ENCODE measurements at regions not wholly inside any gene's neighbourhood (a gene's known extent, or its start where the extent isn't known, plus 50 kb on each side); places are given as distances from the start of the nearest gene placed in this dataset.

- H3K27ac Mint-ChIP-seq: no peak overlapping the region
- TF ChIP-seq, protein P1, sequence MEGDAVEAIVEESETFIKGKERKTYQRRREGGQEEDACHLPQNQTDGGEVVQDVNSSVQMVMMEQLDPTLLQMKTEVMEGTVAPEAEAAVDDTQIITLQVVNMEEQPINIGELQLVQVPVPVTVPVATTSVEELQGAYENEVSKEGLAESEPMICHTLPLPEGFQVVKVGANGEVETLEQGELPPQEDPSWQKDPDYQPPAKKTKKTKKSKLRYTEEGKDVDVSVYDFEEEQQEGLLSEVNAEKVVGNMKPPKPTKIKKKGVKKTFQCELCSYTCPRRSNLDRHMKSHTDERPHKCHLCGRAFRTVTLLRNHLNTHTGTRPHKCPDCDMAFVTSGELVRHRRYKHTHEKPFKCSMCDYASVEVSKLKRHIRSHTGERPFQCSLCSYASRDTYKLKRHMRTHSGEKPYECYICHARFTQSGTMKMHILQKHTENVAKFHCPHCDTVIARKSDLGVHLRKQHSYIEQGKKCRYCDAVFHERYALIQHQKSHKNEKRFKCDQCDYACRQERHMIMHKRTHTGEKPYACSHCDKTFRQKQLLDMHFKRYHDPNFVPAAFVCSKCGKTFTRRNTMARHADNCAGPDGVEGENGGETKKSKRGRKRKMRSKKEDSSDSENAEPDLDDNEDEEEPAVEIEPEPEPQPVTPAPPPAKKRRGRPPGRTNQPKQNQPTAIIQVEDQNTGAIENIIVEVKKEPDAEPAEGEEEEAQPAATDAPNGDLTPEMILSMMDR (IDR thresholded peaks at IDR 0.05): no peak
- no peak for DNase-seq
- CTCF ChIA-PET: no interaction called here
- peaks cover 5% of the 10 kb centered on the region for H3K9me3 Mint-ChIP-seq
- H3K27me3 Mint-ChIP-seq: no peaks in the 10 kb centered on the region
- POLR2A ChIA-PET: no interaction called here
- intact Hi-C loops (cut with micrococcal nuclease): no loop called here
- no peak for ATAC-seq (ENCODE audit: low read depth)
- H3K4me3 Mint-ChIP-seq: no peak overlapping the region
- H3K4me1 Mint-ChIP-seq: no peaks in the 10 kb centered on the region
- no peaks in the 10 kb centered on the region for H3K36me3 Mint-ChIP-seq (ENCODE audit: low read depth)
Measured at GRCh38 chr4:186881521-186882220, 158.0 kb upstream of the FAT1 start.

DNA sequence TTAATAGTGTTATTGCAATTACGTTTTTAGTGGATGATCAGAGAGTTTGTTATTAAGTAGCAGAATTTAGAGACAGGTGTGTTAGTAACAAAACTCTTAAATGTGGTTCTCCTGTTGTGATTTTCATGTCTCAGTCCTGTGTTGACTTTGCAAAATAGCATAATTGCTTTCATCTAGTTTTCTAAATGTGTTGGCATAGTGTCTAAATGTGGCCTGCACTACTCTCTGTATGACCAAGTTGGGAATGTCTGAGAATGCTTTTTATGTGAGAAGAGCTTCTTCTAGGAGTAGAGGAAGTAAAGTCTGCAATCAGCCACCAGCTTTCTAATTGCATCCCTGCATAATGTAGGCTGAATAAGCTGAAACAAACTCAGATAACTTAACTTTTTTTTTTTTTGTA is 158.6 kb upstream of the FAT1 start:
- no peaks in the 10 kb centered on the region for H3K36me3 Mint-ChIP-seq (ENCODE audit: low read depth)
- H3K4me1 Mint-ChIP-seq: no peaks in the 10 kb centered on the region
- H3K9me3 Mint-ChIP-seq: peaks cover 5% of the 10 kb centered on the region
- POLR2A ChIA-PET: no interaction called here
- DNase-seq (no peak), ATAC-seq (ENCODE audit: low read depth) (no peak)
- CTCF ChIA-PET: no interaction called here
- H3K27ac Mint-ChIP-seq: no peak overlapping the region
- TF ChIP-seq, protein P1 (IDR thresholded peaks at IDR 0.05): no peak
- H3K4me3 Mint-ChIP-seq: no peak overlapping the region
- H3K27me3 Mint-ChIP-seq: no peaks in the 10 kb centered on the region
- intact Hi-C loops (cut with micrococcal nuclease): no loop called here

DNA sequence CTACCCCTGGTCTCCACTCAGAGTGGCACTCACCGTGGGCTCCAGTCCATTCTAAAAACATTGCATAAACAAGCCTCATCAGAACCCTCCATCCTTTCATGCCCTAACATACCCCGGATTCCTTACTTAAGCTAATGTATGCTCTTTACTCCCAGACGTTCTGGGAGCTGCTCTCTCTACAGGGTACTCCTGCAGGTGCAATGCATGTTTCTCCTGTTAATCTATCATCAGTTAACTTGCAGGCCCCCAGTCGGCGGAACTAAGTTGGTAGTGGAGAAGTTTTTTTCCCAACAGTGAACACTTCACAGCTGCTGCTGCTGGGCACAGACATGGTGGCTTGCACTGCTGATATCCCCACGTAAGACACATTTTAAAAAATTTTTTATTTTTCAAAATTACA is 161.6 kb upstream of the FAT1 start:
- intact Hi-C loops (cut with micrococcal nuclease): no loop called here
- H3K4me3 Mint-ChIP-seq: no peak overlapping the region
- ChIA-PET CTCF (no interaction called here), POLR2A (no interaction called here)
- no peaks in the 10 kb centered on the region for H3K4me1 Mint-ChIP-seq
- TF ChIP-seq, protein P1 (IDR thresholded peaks at IDR 0.05): no peak
- ATAC-seq (ENCODE audit: low read depth) (no peak), DNase-seq (no peak)
- H3K27ac Mint-ChIP-seq: no peak overlapping the region
- no peaks in the 10 kb centered on the region for H3K36me3 Mint-ChIP-seq (ENCODE audit: low read depth)
- no peaks in the 10 kb centered on the region for H3K27me3 Mint-ChIP-seq
- peaks cover 5% of the 10 kb centered on the region for H3K9me3 Mint-ChIP-seq

GRCh38 chr4:186886759-186887158 is 163.1 kb upstream of the FAT1 start:
- H3K4me1 Mint-ChIP-seq: no peaks in the 10 kb centered on the region
- H3K9me3 Mint-ChIP-seq: peaks cover 9% of the 10 kb centered on the region
- H3K27me3 Mint-ChIP-seq: no peaks in the 10 kb centered on the region
- TF ChIP-seq, protein P1 (IDR thresholded peaks at IDR 0.05): no peak
- no peak overlapping the region for H3K4me3 Mint-ChIP-seq
- DNase-seq (no peak), ATAC-seq (ENCODE audit: low read depth) (no peak)
- POLR2A ChIA-PET: no interaction called here
- intact Hi-C loops (cut with micrococcal nuclease): no loop called here
- H3K27ac Mint-ChIP-seq: no peak overlapping the region
- H3K36me3 Mint-ChIP-seq (ENCODE audit: low read depth): no peaks in the 10 kb centered on the region
- CTCF ChIA-PET: no interaction called here

DNA sequence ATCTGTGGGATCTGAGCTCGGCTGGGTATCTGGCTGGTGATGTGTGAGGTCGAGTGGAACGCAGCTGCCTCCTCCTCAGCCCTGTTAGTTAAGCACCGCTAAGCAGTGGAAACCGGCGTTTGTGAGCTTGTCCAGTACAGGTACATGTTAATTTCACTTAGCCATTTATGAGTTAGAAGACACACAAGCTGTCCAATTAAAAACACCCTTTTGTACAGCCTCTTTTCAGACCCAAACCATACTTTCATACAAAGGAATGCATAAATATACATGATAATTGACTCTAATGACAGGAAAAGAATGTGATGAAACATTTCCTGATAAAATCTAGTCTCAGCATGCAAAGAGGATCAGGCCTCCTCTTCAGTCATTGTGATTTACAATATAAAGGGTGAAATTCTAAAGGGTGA is 163.6 kb upstream of the FAT1 start:
- Mint-ChIP-seq H3K36me3 (ENCODE audit: low read depth) (no peaks in the 10 kb centered on the region), H3K27ac (no peak overlapping the region), H3K27me3 (no peaks in the 10 kb centered on the region), H3K4me3 (no peak overlapping the region), H3K9me3 (peaks cover 9% of the 10 kb centered on the region), H3K4me1 (no peaks in the 10 kb centered on the region)
- ATAC-seq (ENCODE audit: low read depth) (no peak), DNase-seq (no peak)
- TF ChIP-seq, protein P1 (IDR thresholded peaks at IDR 0.05): no peak
- CTCF ChIA-PET: no interaction called here
- POLR2A ChIA-PET: no interaction called here
- intact Hi-C loops (cut with micrococcal nuclease): no loop called here
